ENCODE measurements at regions not wholly inside any gene's neighbourhood (a gene's known extent, or its start where the extent isn't known, plus 50 kb on each side); places are given as distances from the start of the nearest gene placed in this dataset.

DNA sequence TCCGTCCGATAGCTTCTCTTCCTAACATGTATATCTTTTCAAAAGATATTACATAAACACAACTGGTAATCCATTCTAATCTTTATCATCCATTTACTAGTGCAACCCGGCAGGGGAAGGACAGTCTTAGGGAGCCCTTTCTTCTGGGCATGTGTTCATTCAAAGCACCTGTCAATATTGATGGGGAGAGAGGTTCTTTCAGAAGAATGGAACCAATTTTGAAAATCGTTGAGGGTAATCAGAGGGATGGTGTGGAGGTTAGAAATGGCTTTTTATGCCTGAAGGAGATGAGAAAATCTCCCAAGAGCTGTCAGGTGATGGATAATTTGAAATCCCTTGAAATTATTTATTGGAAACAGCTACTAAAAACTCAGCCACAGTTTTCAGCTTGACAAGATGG, 561.9 kb upstream of the DCC start:
- TF ChIP-seq, protein P1, sequence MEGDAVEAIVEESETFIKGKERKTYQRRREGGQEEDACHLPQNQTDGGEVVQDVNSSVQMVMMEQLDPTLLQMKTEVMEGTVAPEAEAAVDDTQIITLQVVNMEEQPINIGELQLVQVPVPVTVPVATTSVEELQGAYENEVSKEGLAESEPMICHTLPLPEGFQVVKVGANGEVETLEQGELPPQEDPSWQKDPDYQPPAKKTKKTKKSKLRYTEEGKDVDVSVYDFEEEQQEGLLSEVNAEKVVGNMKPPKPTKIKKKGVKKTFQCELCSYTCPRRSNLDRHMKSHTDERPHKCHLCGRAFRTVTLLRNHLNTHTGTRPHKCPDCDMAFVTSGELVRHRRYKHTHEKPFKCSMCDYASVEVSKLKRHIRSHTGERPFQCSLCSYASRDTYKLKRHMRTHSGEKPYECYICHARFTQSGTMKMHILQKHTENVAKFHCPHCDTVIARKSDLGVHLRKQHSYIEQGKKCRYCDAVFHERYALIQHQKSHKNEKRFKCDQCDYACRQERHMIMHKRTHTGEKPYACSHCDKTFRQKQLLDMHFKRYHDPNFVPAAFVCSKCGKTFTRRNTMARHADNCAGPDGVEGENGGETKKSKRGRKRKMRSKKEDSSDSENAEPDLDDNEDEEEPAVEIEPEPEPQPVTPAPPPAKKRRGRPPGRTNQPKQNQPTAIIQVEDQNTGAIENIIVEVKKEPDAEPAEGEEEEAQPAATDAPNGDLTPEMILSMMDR (IDR thresholded peaks at IDR 0.05) = no peak
- no peak for TF ChIP-seq EZH2 (IDR thresholded peaks at IDR 0.05)

Measured in neural progenitor cell (in vitro differentiated cells).